GM23248 (cell line): ENCODE measurements at regions not wholly inside any gene's neighbourhood (a gene's known extent, or its start where the extent isn't known, plus 50 kb on each side); places are given as distances from the start of the nearest gene placed in this dataset.

Experiments used
- DNase-seq: peaks from one replicate; pipeline ENCODE4 v3.0.0-alpha.2; 2015
- H2AFZ ChIP-seq: fragments of 200-600 bp; sonication (generic); 2 replicates; pipeline ENCODE4 v1.6.1; 2016; ENCODE audit warnings: antibody characterized with exemption
- H3F3A ChIP-seq: fragments of 200-600 bp; sonication (generic); 2 replicates; pipeline ENCODE4 v1.6.1; 2016; ENCODE audit warnings: mild to moderate bottlenecking, antibody characterized with exemption, mixed run types; ENCODE audit not compliant: insufficient read depth
- H3K27ac ChIP-seq: fragments of 200-600 bp; sonication (generic); 2 replicates; pipeline ENCODE4 v1.5.1; 2016; ENCODE audit warnings: mild to moderate bottlenecking
- H3K27me3 ChIP-seq: fragments of 200-600 bp; sonication (generic); replicated peaks from 2 replicates; pipeline ENCODE4 v1.6.1; 2016; ENCODE audit warnings: mild to moderate bottlenecking; ENCODE audit not compliant: insufficient read depth
- H3K36me3 ChIP-seq: fragments of 200-600 bp; sonication (generic); 2 replicates; pipeline ENCODE4 v1.6.1; 2016; ENCODE audit warnings: low read depth, mild to moderate bottlenecking
- H3K4me1 ChIP-seq: fragments of 200-600 bp; sonication (generic); 2 replicates; pipeline ENCODE4 v1.6.1; 2016; ENCODE audit warnings: mild to moderate bottlenecking; ENCODE audit not compliant: insufficient read depth
- H3K4me2 ChIP-seq: fragments of 200-600 bp; sonication (generic); one replicate; pipeline ENCODE4 v1.6.1; 2016; ENCODE audit warnings: mild to moderate bottlenecking; ENCODE audit not compliant: unreplicated experiment
- H3K4me3 ChIP-seq: fragments of 200-600 bp; sonication (generic); 2 replicates; pipeline ENCODE4 v1.5.1; 2016; ENCODE audit warnings: mild to moderate bottlenecking
- H3K79me2 ChIP-seq: fragments of 200-600 bp; sonication (generic); 2 replicates; pipeline ENCODE4 v1.6.1; 2016; ENCODE audit warnings: mild to moderate bottlenecking; ENCODE audit not compliant: insufficient read depth
- H3K9ac ChIP-seq: fragments of 200-600 bp; sonication (generic); 2 replicates; pipeline ENCODE4 v1.6.1; 2016; ENCODE audit warnings: mild to moderate bottlenecking
- H3K9me2 ChIP-seq: fragments of 200-600 bp; sonication (generic); 2 replicates; pipeline ENCODE4 v1.6.1; 2016; ENCODE audit warnings: mixed run types, mild to moderate bottlenecking, moderate library complexity; ENCODE audit not compliant: insufficient read depth
- H3K9me3 ChIP-seq: fragments of 200-600 bp; sonication (generic); one replicate; pipeline ENCODE4 v1.6.1; 2017; ENCODE audit warnings: low read depth
- H4K20me1 ChIP-seq: fragments of 200-600 bp; sonication (generic); 2 replicates; pipeline ENCODE4 v1.6.0; 2016; ENCODE audit not compliant: insufficient read depth
- EZH2 ChIP-seq: fragments of 200-600 bp; sonication (generic); IDR thresholded peaks from 2 replicates; pipeline ENCODE4 v1.6.1; 2018; ENCODE audit warnings: antibody characterized with exemption, mild to moderate bottlenecking; ENCODE audit not compliant: insufficient read depth, poor library complexity, severe bottlenecking
- EZH2phosphoT487 ChIP-seq: fragments of 200-600 bp; sonication (generic); IDR thresholded peaks from 2 replicates; pipeline ENCODE4 v1.6.1; 2018; ENCODE audit warnings: antibody characterized with exemption, moderate library complexity, mild to moderate bottlenecking, low read depth; ENCODE audit not compliant: insufficient read depth
- WGBS, 2 experiments: methylation state at CpG; one replicate each; pipeline ENCODE4 v1.1.6; 2015 to 2017; ENCODE audit warnings: low lambda C conversion rate in 2 of 2, low coverage in 1 of 2; ENCODE audit errors: missing lambda C conversion rate in 2 of 2; 5-methylcytosine and 5-hydroxymethylcytosine counted together
- in situ Hi-C: fragments of 300-500 bp; cut with MboI; formaldehyde crosslinking; loops from 2 replicates; pipeline ENCODE4 v1.15.0; 2020

DNA sequence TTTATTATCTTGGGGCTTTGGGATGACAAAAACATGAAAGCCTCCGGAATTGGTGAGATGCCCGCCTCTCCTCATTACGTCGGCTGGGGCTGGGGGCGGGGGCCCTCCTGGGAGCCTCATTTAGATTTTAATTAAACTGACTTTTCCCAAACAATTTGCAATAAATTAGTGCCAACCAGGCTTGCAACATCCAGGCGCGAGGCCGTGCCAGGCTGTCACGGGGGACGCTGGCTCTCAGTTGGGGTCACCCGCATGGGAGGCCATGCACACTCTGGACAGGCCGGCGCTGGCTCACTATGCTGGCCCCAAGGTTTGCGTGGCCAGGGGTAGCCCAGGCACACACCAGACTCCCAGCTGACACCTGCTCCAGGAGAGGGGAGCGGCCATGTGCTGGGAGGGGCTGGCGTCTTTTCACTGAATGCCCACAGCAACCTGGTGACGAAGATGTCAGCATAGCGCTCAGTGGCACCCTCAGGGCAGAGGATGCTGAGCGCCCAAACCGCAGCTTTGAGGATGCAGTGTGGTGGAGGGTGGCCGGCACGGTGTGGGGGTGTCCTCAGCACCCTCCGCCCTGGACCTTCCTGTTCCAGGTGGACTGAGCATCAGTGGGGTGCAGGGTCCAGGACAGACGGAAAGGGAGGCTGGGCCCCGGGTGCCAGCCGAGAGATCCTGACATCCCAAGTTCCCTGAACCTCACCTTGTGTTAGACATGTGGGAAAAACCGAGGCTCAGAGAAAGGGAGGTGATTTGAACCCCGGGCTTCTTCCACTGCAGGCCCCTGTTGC lies 190.8 kb upstream of the C14orf180 start:
- WGBS, 2 experiments, result 49 to 60% methylated on average over 23 to 28 of the region's 28 CpGs
- H3K79me2 ChIP-seq, result no peaks in the 10 kb centered on the region

DNA sequence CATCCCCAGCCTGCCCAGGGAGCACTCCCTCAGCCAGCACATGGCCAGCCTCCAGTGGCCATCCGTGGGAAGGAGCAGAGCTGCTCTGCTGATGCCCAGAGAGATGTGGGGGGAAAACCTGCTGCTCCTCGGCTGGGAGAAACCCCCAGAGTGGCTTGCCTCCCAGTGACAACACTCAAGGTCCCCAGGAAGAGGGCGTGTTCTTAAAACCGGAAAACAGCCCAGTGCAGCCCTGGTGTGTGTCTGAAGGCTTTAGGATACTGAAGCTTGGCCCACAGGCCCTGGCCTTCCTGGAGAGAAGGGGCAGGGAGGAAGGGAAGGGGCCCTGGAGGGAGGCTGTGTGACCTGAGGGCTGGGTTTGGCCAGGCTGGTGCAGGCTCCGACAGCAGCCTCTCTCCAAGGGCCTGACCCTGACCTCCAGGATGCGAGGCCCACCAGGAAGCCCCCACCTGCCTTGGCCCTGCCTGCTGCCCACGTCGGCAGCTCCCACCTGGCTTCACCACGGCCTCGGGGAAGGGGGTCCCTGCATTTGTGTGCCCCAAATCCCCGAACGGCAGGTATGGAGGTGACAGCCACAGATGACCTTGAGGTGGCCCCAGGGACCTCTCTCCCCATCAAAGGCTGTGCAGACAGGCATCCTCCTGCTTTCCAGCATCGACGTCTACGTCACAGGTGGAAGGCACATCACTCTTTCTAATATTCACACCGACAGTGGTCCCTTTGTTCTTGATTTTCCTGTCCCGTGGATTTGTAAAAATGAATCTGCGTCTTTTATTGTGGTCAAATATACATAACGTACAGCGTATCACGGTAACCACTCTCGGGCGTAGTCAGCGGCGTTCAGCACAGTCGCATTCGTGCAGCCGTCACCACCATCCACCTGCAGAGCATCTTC lies 190.0 kb upstream of the C14orf180 start:
- H3K9ac ChIP-seq, result no peak overlapping the region
- 36 to 40% methylated on average over 28 of the region's 28 CpGs for WGBS, 2 experiments
- no peaks in the 10 kb centered on the region for H3K36me3 ChIP-seq
- H2AFZ ChIP-seq, result no peak overlapping the region
- no peak for DNase-seq
- no peaks in the 10 kb centered on the region for H4K20me1 ChIP-seq
- H3K4me2 ChIP-seq, result no peak overlapping the region
- no peaks in the 10 kb centered on the region for H3K27me3 ChIP-seq
- H3F3A ChIP-seq, result no peaks in the 10 kb centered on the region
- H3K79me2 ChIP-seq, result no peaks in the 10 kb centered on the region
- no peak for TF ChIP-seq EZH2phosphoT487
- no peak overlapping the region for H3K4me3 ChIP-seq
- no peaks in the 10 kb centered on the region for H3K4me1 ChIP-seq
- H3K9me3 ChIP-seq, result no peaks in the 10 kb centered on the region
- in situ Hi-C loops, result no loop called here
- no peak overlapping the region for H3K27ac ChIP-seq
- no peaks in the 10 kb centered on the region for H3K9me2 ChIP-seq

More for the DNA sequence above, 190.8 kb upstream of the C14orf180 start:
- no peaks in the 10 kb centered on the region for H3F3A ChIP-seq
- no peak overlapping the region for H3K4me3 ChIP-seq
- no peak for DNase-seq
- no peaks in the 10 kb centered on the region for H3K4me1 ChIP-seq
- H3K9me2 ChIP-seq, result no peaks in the 10 kb centered on the region
- no peak overlapping the region for H3K27ac ChIP-seq
- no peaks in the 10 kb centered on the region for H4K20me1 ChIP-seq
- in situ Hi-C loops, result no loop called here
- no peak overlapping the region for H3K9ac ChIP-seq
- H3K36me3 ChIP-seq, result no peaks in the 10 kb centered on the region
- no peak overlapping the region for H3K4me2 ChIP-seq
- no peaks in the 10 kb centered on the region for H3K9me3 ChIP-seq
- TF ChIP-seq EZH2phosphoT487 (no peak), EZH2 (no peak)
- no peak overlapping the region for H2AFZ ChIP-seq
- no peaks in the 10 kb centered on the region for H3K27me3 ChIP-seq

DNA sequence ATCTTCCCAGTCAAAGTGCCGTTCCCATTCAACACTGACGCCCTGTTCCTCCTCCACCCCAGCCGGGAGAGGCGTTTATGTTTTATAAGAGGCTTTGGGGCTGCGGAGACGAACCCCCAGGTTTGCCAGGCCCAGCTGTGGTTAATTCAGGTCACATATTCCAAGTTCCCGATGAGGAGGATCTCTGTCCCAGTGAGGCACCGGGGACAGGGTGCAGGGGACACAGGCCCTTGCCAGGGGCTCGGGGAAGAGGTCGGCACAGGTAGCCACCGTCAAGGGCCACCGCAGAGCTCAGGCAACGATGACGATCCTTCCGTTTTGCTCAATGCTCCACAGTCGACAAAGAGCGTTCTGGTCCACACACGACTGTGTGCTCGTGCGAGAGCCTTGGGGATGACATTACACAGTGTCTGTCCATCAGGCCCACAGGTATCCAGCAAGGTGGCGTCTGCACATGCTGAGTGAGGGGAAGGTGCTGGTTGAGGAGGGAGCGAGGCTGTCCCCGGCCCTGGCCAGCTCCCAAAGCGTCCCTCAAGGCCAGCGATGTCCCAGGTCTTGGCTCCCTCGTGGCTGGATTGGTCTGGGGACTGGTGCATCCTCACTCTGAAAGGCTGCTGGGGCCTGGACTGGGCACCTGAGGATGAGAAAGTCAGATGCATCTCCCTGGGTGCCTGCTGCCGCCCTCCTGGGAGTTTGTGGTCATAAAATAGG lies 189.2 kb upstream of the C14orf180 start:
- H3K4me3 ChIP-seq, result no peak overlapping the region
- no peaks in the 10 kb centered on the region for H3K9me2 ChIP-seq
- WGBS, 2 experiments, result 34 to 40% methylated on average over 27 of the region's 27 CpGs
- no peaks in the 10 kb centered on the region for H3K27me3 ChIP-seq
- no peaks in the 10 kb centered on the region for H3K79me2 ChIP-seq
- H4K20me1 ChIP-seq, result no peaks in the 10 kb centered on the region
- H3F3A ChIP-seq, result no peaks in the 10 kb centered on the region
- no peak overlapping the region for H2AFZ ChIP-seq
- no peaks in the 10 kb centered on the region for H3K36me3 ChIP-seq
- no peaks in the 10 kb centered on the region for H3K9me3 ChIP-seq
- in situ Hi-C loops, result no loop called here
- H3K9ac ChIP-seq, result no peak overlapping the region
- H3K27ac ChIP-seq, result no peak overlapping the region
- TF ChIP-seq EZH2phosphoT487, result no peak
- DNase-seq, result no peak
- H3K4me2 ChIP-seq, result no peak overlapping the region
- no peaks in the 10 kb centered on the region for H3K4me1 ChIP-seq

DNA sequence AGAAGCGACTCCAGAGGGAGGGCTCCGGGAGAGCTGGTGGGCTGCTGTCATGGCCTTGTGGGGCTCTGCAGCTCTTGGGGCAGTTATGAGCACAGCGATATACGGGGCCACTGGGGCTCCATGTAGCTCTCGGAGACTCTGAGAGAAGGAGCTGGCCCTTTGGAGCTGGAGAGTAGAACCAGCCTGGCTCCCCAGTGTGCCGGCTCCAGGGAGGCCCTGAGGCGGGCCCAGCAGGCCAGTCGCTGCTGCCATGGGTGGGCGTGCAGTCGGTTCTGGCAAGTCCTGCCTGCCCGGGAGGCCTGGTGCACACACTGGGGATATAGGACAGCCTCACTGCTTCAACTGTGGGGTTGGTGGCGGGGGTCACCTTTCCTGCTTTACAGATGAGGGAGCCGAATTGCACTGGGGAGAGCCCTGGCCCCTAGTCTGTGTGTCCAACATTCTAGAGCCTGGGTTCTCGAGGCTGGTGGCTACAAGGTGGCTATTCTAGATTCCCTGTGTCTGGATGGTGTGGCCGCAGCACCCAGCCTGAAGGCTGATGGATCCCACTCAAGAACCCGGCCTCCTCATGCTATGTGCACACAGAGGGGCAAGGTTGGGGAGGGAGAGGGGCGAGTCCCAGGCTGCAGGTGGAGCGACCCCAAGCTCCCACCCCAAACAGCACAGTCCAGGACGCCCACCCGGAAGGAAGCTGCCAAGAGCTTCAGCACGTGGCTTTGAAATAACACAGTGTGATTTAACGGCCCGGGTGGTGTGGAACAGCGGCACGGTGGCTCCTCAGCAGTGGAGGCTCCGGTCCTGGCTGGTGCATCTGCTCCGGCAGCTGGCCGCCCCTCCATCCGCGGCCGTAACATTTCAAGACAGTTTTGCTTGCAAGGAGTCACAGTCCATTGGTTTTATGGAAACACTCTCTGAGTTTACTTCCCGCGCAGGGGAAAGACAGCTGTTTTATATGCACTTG lies 188.3 kb upstream of the C14orf180 start:
- Histone ChIP-seq H3K4me3 (no peak overlapping the region), H3K9me2 (no peaks in the 10 kb centered on the region), H3K4me2 (no peak overlapping the region), H3F3A (no peaks in the 10 kb centered on the region), H3K4me1 (no peaks in the 10 kb centered on the region), H3K27me3 (no peaks in the 10 kb centered on the region), H3K9ac (no peak overlapping the region), H3K9me3 (no peaks in the 10 kb centered on the region), H3K36me3 (no peaks in the 10 kb centered on the region), H3K79me2 (no peaks in the 10 kb centered on the region), H4K20me1 (no peaks in the 10 kb centered on the region), H3K27ac (no peak overlapping the region), H2AFZ (no peak overlapping the region)
- 27 to 30% methylated on average over 32 to 33 of the region's 33 CpGs for WGBS, 2 experiments
- DNase-seq, result no peak
- in situ Hi-C loops, result no loop called here
- TF ChIP-seq EZH2phosphoT487 (no peak), EZH2 (no peak)
